ENCODE measurements at regions not wholly inside any gene's neighbourhood (a gene's known extent, or its start where the extent isn't known, plus 50 kb on each side); places are given as distances from the start of the nearest gene placed in this dataset.

- no peak for TF ChIP-seq GATA3 (IDR thresholded peaks at IDR 0.05; ENCODE audit: low read depth, low read length)
- TF ChIP-seq GATA2 (IDR thresholded peaks at IDR 0.05; ENCODE audit: low read depth, low read length), result no peak
Measured at GRCh38 chr6:74733830-74734620, 471.8 kb downstream of the COL12A1 start.

All from SH-SY5Y (cell line).